ENCODE measurements at regions not wholly inside any gene's neighbourhood (a gene's known extent, or its start where the extent isn't known, plus 50 kb on each side); places are given as distances from the start of the nearest gene placed in this dataset.
A peak's percentile ranks its signal among the peaks of the same experiment; 100 is the strongest.
"Not testable (repeated sequence)": the region's sequence is repeated elsewhere in the genome, so short reads cannot be mapped to it uniquely, and the experiment has no call there.

- DNase-seq, result peak; percentile 21
These were observed 137.7 kb downstream of the CRLF3 start for GRCh38 chr17:30686538-30687479.

- not testable (repeated sequence) for DNase-seq
These were observed 142.2 kb downstream of the CRLF3 start for GRCh38 chr17:30682280-30682679.

GRCh38 chr17:30680681-30681080 is 143.8 kb downstream of the CRLF3 start:
- DNase-seq, result not testable (repeated sequence)

GRCh38 chr17:30677550-30678249 is 146.8 kb downstream of the CRLF3 start:
- no peak for DNase-seq

GRCh38 chr17:30675777-30676492 is 148.6 kb downstream of the CRLF3 start:
- not testable (repeated sequence) for DNase-seq

GRCh38 chr17:30669217-30669649 is 155.3 kb downstream of the CRLF3 start:
- not testable (repeated sequence) for DNase-seq

- DNase-seq, result not testable (repeated sequence)
These were observed 155.9 kb downstream of the CRLF3 start for GRCh38 chr17:30668360-30669181.

GRCh38 chr17:30667657-30668359 is 156.7 kb downstream of the CRLF3 start:
- peak; percentile 50 for DNase-seq

- DNase-seq, result not testable (repeated sequence)
These were observed 157.4 kb downstream of the CRLF3 start for GRCh38 chr17:30666838-30667656.

GRCh38 chr17:30663727-30664455 is 160.6 kb downstream of the CRLF3 start:
- not testable (repeated sequence) for DNase-seq

GRCh38 chr17:30657148-30657547 is 167.3 kb downstream of the CRLF3 start:
- not testable (repeated sequence) for DNase-seq

GRCh38 chr17:30653038-30653437 is 171.5 kb downstream of the CRLF3 start:
- not testable (repeated sequence) for DNase-seq

GRCh38 chr17:30650149-30650548 is 172.9 kb downstream of the GOSR1 start:
- not testable (repeated sequence) for DNase-seq

- not testable (repeated sequence) for DNase-seq
These were observed 170.9 kb downstream of the GOSR1 start for GRCh38 chr17:30648015-30648620.

GRCh38 chr17:30645875-30646274 is 168.7 kb downstream of the GOSR1 start:
- DNase-seq, result not testable (repeated sequence)

GRCh38 chr17:30644713-30645112 is 167.5 kb downstream of the GOSR1 start:
- DNase-seq, result not testable (repeated sequence)

GRCh38 chr17:30644287-30644686 is 167.1 kb downstream of the GOSR1 start:
- not testable (repeated sequence) for DNase-seq

- DNase-seq, result not testable (repeated sequence)
These were observed 164.2 kb downstream of the GOSR1 start for GRCh38 chr17:30641428-30641827.

GRCh38 chr17:30639391-30639790 is 162.2 kb downstream of the GOSR1 start:
- DNase-seq, result not testable (repeated sequence)
